HG03575 (cell line): ENCODE measurements at regions not wholly inside any gene's neighbourhood (a gene's known extent, or its start where the extent isn't known, plus 50 kb on each side); places are given as distances from the start of the nearest gene placed in this dataset.

Source experiments
- ATAC-seq: cut with Tn5 transposase; IDR thresholded peaks from one replicate; pipeline ENCODE4 v1.9.1; 2021; ENCODE audit not compliant: unreplicated experiment, insufficient number of reproducible peaks, low FRiP score; ENCODE audit errors: extremely low read depth

- ATAC-seq, result no peak
Measured at GRCh38 chr15:39074341-39074985, 506.4 kb upstream of the THBS1 start.

GRCh38 chr15:39075311-39075710 lies 505.6 kb upstream of the THBS1 start:
- no peak for ATAC-seq

GRCh38 chr15:39075756-39076341 lies 505.0 kb upstream of the THBS1 start:
- ATAC-seq, result no peak

GRCh38 chr15:39078026-39078425 lies 502.9 kb upstream of the THBS1 start:
- ATAC-seq, result no peak

- ATAC-seq, result no peak
Measured at GRCh38 chr15:39079296-39079847, 501.5 kb upstream of the THBS1 start.

GRCh38 chr15:39083213-39083612 lies 497.7 kb upstream of the THBS1 start:
- no peak for ATAC-seq

DNA sequence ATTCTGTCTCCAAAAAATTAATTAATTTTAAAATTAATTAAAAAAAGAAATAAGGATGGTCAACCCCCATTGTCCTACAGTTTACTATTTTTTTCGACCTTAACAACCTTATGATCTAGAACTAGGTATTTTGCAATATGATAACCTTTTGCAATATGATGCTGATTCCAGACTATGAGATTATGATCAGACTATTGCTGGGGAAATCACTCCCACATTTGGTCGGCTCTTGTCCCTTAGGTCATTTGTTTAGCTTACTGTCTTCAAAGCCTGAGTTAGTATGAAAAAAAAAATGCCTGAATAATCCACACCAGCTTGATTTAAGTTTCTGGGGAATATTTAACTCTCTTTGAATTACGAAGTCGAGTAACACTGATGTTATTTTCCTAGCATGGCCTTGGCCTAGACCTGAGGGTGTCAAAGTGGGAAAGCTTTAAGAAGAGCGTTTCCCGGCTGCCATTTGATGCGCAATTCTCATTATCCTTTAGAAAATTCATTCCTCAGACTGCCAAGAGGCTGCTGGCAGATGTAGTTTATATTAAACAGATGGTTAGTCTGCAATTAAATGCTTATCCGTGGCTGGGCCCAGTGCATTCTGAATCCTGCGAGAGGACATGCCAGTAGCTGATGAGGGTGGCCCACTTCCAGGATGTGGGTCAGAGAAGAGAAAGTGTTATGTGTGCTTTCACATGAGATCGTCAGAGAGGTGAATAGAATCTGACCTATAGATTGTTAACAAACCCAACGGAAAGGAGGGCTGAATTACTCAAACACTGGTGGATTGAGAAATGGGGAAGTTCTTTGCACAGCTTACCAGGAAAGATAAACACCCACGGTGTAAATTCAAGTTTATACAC lies 496.0 kb upstream of the THBS1 start:
- ATAC-seq, result no peak

DNA sequence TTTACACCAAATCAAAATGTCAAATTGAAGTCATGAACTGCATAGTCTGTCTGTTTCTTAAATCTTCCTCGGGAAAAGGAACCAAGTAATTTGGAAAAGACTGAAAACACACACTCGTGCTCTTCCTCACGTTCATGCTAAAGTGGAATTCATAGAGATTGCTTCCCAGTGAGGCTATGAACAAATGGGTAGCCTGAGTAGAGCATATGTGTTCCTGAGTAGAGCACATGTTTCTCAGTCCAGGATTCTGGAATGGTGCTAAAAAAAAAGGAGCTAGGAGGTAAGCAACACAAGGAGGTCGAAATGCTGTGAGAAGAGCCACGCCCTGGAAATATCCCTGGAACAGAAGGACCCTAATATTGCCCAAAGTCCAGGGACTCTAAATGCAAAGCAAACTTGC lies 494.2 kb upstream of the THBS1 start:
- no peak for ATAC-seq

GRCh38 chr15:39088156-39088555 lies 492.7 kb upstream of the THBS1 start:
- ATAC-seq, result no peak

DNA sequence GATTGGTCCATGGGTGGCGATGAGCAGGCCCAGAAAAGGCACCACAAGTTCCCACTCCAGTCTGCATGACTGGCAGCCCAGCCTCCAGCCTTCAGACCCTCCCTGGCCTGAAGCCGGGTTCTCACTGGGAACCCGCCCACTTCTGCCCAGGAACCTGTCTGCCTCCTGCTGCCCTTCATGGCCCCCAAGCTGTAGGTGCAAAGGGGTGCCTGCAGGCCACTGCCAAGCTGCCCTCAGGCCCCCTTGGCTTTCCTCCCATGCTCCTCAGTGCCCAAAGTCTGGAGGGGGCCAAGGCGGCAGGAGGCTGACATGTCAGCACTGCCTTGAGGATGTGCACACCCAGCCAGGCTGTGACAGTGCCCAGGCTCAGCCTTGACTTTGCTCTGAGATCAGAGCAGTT lies 488.5 kb upstream of the THBS1 start:
- ATAC-seq, result no peak

DNA sequence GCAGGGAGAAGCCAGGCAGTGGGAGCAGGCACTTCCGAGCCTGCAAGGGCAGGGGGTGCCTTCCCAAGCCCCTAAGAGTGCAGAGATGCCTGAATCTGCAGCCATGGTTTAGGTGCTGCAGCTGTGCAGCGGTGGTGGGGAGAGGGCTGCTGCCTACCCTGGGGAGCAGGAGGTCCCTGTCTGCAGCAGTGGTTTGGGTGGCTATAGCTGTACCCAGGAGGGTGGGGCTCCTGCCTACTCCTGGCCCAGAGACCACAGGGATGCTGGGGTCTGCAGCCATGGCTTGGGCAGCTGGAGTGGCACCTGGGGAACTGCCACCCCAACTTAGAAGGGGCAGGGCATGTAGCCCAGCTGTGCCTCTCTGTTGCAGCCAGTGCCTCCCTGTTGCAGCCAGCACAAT lies 488.1 kb upstream of the THBS1 start:
- ATAC-seq, result no peak

DNA sequence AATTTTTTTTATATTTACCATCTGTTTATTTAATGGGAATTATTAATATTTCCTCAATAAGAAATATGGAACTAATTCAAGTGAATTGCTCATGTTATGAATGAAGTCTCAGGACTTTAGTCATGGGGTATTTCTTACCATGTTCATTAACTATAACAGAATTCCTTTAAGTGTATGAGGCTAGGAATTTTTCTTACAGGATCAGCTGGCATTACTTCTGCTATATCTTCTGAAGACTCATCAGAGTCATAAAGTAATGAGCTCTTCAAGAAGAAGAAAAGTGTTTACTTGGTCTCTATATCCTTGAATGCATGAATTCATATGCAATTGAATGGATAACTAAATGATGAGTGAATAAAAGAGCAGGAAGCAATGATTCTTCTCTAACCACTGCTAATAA lies 486.8 kb upstream of the THBS1 start:
- no peak for ATAC-seq

DNA sequence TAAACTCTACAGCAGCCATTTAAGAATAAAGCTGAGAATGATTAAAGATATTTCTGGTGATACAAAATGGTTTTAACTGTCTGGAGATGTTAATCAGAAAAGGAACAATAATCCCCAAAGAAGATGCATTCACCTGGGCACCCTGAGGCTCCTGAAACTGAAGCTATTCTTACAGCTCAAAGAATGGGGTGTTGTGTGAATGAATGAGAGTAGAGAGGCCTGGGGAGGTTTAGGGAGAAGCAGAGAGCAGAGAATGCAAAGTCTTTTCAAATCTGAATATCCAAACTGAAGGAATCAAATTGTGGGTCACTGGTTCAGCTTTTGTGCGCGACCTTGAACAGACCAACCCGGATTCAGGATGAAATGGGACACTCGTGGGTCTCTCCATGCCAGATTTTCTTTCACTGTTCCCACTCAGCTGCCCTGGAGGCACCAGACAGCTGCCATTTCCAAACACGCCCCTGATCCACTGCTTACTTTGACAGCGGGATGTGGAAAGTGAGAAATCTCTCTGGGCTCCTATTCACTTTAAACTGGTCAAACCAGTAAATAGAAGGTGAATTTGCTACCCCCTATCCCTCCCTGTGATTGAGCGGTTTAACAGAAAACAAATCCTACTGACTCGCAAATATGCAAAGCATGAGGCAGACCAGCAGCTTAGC lies 485.5 kb upstream of the THBS1 start:
- no peak for ATAC-seq

GRCh38 chr15:39096608-39097205 lies 484.2 kb upstream of the THBS1 start:
- ATAC-seq, result no peak

DNA sequence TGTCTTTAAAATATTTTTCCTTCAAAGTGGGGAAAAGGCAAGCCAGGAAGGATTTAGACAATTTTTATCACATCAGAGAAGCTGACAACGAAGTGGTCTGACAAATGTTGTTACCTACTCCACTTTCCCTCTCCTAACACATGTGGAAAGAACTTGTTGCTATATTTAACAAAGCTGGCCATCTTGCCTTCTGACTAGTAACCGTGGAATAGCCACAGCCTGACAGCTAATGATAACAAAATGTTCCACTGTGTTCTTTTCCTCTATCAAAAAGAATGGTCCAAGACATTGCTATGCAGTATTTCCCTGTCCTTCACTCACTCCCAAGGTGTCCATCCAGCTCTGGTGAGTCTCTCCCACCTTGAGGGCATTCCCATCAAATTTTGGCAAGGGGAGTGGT lies 481.4 kb upstream of the THBS1 start:
- ATAC-seq, result no peak

DNA sequence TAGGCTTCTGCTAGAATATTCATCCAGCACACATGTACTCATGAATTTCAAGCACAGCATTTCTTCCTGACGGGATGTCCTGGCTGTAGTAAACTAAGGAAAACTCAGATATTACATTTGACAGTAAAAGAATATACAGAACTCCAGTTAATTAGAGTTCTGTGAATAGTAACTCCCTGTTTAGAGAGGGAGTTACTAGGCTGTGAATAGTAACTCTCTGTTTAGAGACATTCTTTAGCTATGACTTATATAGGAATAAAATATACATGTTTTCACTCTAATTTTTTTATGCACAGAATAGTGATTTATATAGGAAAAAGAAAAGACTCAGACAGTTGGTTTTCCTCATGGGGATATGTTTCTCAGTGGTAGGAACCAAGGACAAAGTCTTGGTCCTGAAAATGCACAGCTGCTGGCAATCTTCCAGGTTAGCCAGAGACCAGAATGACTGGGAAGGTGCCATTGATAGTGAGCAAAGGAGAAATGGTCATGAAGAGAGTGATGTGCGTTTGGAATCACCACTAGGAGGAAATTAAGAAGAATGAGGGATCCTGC lies 480.7 kb upstream of the THBS1 start:
- no peak for ATAC-seq

- ATAC-seq, result no peak
Measured at GRCh38 chr15:39102431-39102830, 478.4 kb upstream of the THBS1 start.

DNA sequence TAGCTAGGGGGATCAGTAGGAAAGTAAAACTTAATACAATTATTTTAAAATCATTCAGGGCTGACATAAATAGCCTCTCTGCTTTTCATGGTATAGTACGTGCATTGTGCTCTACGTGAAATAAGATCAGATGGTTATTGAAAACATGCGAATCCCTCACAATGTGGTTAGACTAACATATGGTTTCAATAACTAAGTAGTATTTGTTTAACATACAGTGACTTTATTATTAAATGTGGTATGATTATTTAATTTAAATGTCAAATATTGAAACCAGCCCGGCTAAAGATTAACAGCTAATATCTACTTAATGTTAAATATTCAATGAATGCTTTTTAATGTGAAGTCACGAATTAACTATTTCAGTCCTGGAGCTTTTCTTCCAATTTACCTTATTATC lies 473.9 kb upstream of the THBS1 start:
- ATAC-seq, result no peak

DNA sequence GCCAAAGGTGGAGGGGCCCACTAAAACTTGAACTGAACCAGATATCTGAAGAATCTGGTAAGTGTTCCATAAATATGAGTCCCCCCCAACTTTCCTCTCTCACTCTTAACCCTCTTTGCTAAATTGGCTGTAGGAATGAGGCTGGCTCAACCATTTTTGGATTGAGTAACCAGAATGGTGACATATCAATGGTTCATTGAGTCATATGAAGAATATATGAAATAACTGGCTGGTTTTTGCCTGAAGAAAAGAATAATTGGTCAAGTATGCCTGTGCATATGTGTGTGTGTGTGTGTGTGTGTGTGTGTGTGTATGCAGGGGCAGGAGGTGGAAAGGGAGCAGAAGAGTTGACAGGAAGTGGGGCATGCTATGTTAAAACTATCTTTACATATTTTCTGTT lies 472.9 kb upstream of the THBS1 start:
- no peak for ATAC-seq
